GM21619 (cell line): ENCODE measurements at regions not wholly inside any gene's neighbourhood (a gene's known extent, or its start where the extent isn't known, plus 50 kb on each side); places are given as distances from the start of the nearest gene placed in this dataset.

Source experiments
- ATAC-seq: cut with Tn5 transposase; IDR thresholded peaks from one replicate; pipeline ENCODE4 v1.9.1; 2021; ENCODE audit not compliant: unreplicated experiment

DNA sequence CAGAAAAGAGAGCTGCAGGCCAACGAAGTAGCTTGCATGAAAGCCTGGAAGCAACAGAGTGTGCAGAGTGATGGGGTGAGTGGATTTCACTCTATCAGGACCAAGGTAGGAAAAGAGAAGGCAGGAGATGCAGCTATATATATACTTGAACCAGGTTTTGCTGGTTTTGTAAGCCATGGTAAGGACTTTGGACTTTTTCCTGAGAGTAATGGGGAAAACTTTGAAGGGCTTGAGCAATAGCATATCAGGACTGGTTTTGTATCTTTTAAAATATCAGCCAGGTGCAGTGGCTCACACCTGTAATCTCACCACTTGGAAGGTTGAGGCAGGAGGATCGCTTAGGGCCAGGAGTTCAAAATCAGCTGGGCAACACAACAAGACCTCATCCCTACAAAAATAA lies 120.6 kb upstream of the NRP1 start:
- no peak for ATAC-seq

DNA sequence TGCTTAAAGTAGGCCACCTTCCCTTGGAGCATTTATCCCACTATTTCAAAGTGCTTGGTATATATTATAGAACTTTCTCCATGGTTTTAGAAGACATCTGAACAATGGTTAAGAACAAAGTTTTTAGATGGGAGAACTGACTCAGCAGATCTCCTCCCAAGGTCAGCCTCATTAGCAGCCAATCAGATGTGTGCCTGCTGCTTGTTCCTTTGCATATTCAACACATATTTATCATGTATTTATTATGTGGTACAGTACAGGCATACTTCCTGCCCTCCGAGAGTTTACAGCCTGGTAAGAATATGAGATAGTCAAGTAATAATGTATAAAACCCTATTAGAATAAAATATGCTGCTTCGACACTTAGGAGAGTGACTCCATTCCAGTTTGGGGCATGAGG lies 120.1 kb upstream of the NRP1 start:
- no peak for ATAC-seq

DNA sequence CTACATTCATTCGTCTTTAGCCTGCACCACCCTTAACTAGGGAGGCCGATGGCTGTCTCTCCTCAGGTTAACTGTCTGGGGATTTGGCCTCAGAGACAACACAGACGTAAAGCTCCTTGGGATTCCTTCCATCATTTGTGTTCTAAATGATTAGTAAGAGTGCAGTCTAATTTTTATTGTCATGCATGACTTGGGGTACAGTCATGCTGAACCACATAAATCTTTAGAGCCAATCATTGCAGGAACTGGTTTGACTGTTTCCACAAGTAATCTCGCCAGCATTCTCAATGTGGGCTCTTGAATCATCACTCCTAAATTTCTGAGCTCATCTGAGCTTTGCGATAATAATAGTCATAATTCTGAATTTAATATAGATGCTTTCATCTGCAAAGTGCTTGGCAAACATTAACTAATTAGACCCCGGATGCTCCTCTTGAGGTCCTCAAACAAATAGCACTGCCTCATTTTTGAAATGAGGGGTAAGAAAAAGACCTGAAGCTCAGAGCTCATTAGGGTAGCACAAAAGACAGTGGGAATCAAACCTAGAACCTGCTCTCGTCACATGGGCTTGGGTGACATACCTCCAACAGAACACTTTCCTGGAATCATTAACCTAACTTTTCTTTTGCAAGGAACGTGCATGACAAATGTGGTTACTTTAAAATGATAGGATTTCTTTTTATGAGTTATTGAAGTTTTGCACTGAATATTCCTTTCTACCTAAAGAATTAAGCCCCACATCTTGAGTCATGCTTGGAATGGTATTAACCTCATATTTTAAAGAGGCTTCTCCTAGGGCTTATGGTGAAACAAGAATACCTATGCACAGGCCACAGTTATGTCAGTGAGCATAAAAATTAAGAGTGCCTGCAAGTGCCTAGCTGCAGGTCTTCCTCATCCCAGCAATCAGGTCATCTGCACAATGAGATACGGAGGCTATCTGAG lies 118.9 kb upstream of the NRP1 start:
- no peak for ATAC-seq

DNA sequence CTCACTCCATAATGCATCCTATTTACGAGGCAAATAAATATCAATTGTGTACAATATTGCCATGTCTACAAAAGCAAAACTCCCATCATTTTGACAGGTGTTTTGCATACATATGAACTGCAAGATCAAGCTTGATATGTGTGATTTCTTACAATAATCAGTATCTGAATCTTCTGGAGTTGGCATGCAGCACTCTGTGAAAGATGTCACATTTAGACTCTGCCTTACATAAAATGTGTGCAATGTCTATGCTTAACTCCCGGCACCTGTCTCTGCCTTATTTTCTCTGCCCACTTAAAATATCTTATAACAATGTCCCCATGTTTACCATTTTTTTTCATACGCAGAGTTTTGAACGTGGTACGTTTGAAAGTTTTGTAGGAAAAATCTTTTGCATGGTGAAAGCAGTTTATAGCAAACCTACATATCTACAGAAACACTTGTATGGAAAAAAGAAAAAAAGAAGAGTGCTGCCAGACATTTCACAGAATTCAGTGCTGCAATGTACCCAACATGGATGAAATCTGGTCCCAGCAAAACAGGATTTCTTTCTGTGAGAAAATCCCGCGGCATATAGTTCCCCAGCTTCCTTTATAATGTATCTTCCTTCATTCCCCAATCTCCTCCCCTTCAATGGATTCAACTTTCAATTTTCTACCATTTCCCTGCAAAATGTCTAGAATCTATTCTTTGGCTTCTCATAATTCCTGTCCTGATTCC lies 114.1 kb upstream of the NRP1 start:
- no peak for ATAC-seq

DNA sequence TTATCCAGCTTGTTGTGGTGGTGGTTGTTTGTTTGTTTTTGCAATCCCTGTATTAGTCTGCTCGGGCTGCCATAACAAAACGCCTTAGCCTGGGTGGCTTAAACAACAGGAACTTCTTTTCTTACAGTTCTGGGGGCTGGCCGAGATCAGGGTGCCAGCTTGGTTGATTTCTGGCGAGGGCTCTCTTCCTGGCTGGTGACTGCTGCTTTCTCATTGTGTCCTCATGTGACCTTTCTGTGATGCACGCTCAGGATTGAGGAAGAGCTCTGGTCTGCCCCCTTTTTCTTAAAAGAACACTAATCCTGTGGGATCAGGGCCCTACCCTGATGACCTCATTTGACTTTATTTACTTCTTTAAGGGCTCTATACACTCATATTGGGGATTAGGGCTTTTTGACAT lies 107.1 kb upstream of the NRP1 start:
- no peak for ATAC-seq

DNA sequence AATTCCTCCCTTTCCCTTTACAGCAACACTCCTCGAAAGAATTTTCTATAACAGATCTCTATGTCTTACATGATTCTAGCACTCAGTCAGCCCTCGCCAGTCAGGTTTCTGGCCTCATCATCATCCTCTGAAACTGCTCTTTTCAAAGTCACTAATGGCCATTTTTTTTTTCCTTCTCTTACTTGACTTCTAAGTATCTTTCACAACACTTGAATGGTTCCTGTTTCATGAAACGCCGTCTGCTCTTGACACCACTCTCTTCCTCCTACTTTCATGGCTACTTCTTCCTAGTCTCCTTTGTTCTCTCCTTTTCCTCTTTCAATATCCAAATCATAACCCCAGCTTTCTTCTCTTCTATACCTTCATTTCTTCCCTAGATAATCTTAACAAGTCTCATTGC lies 100.5 kb upstream of the NRP1 start:
- ATAC-seq, result no peak

DNA sequence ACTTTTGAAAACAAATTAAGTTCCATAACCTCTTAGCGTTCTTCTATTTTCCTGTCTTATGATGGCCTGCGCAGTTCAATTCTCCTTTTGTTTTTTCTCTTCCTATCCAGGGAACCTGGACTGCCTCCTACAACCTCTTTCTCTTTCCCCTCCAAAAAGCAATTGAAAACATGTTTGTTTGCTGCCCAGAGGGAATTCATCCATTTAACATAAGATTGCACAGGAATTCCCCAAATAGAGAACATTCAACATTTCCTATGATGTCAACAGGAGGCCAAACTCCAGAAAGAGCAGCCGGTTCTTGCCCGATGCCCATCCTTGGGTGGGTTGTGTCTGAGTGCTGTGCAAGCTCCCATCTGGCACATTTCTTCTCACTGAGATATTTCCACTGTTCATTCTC lies 94.2 kb upstream of the NRP1 start:
- ATAC-seq, result no peak

DNA sequence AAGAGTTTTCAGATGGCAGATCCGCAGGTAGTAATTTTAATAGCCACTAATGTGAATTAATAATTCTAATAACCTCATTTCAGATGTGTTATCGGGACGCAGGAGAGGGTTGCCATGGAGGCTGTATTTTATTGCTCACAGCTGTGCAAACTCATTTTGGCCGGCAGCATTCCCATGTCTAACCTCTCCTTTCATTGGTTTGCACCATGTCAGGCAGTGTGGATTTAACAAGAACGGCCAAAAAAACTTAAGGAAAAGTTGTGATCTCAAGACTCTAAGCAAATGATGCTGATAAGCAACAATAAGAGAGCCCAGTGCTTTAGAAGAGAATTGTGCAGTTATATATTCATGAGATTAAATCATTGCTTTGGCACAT lies 88.7 kb upstream of the NRP1 start:
- ATAC-seq, result no peak

DNA sequence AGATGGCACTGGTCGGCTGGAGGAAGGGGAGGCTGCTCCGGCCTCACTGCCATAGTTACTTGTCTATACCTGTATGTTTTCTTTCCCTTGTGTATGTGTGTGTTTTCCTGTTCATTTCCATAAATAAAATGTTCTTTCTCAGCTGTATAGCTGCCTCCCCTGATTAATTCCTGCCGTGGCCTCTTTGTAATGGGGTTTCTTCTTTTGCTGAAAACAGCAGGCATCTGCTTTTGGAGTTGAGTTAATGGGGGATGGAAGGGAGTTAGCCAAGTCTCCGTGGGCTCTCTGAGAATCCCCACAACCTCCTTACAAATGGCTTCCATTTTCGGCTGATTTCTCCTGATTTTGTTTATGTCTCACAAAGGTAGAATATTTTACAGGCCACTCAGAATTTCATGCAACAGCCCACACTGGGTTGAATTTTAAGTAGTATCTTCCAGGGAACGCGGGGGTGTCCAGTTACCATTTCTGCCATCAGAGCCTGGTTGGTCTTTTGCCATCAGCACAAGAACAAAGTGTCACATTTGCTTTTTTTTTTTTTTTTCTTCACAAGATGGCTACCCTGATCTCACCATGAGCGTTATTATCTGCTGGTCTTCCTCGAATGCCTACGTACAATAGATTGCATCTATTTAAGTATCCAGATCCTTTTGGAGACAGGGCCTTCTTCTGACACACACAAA lies 88.1 kb upstream of the NRP1 start:
- ATAC-seq, result no peak

DNA sequence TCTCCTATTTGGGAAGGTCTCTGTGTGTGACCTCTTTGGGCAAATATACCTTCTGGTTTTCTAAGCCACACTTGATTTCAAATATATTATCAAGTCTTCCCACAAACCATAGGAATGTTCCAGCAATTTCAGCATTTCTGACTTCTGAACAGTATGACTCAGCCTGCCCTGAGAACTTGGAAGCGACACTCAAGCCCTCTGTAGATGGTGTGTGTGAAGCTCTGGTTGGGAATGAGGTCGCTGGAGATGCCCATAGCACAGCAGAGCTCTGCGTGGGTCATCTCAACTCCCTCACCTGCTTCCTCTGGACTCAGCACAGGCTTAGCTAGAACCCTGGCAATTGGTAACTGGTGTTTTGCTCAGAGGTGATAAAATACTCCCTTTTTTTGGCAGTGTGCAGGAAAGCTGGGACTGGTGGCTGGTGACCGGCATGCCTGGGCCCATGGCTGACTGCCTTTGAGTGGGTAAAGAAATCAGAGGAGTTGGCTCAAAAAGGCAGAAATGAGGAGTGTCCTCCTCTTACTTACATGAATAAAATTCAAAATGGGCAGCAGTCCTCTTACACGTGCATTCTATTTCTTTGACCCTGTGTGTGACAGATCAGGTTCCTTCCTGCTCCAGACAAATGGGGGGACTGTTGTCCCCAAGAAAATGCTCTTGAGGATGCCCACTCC lies 87.5 kb upstream of the NRP1 start:
- ATAC-seq, result no peak

DNA sequence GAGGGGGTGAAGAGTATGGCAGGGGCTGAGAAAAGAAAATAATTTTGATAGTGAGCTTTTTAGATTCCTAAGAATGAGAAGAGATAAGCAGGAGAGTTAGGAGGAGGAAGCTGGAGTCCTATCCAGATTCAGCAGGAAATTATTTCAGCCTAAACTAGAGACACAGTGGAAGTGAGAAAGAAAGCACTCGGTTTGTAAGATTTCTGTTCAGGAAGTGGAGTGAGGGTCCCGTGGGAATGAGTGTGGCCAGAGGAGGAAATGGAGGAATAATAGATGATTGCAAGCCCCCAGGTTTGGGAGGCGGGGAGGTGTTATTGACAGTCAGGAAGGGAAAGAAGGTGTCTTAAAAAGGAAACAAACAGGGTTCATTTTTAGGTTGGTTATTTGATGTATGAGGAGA lies 84.8 kb upstream of the NRP1 start:
- ATAC-seq, result no peak

DNA sequence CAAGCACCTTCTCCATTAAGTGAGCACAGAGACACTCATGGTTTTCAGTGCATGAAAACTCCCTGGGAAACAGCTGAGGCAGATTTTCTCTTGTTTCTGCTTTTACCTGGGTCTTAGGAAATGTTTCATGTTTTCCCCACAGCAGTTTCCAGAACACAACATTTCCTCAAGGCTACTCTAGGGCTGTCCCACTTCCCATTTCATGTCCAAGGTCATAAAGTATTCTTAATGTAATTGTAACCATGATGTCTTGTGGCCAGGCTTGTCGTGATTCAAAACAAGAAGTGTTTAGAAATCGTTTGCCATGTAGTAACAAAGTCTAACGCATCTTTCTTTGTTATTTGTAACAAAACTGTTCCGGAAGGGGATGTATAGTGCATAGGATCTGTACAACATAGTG lies 83.8 kb upstream of the NRP1 start:
- ATAC-seq, result no peak

DNA sequence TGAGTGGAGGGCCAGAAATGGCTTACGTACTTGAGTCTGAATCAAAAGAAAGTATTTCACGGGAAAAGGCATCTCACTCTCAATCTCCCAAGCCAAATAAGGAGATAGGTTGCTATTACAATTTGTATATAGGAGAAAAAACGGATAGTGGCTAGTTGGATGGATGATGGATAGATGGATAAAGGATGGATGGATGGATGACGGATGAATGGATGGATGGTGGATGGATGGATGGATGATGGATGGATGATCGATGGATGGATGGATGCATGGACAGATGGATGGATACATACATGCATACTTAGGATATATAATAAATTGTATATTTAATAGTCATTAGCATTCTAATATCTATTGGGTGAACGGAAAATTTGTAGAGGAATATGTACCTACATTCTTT lies 82.2 kb upstream of the NRP1 start:
- ATAC-seq, result no peak

DNA sequence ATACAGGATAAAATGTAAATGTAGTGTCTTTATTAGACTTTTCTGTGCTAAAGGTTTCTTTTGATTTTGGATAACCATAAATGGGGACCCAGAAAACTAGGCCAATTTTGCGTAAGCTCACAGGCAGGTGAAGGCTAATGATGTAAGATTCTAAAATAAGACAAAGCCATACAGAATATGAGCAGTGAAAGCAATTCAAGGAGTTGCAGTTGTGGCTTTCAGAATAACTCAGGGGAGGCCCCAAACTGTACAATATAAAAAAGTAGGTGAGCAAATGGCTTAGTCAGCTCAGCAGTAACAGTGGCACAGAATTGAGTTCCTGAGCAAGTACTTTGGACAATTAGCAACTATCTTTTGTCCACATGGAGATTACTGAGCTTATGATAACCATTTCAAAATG lies 81.7 kb upstream of the NRP1 start:
- ATAC-seq, result no peak

DNA sequence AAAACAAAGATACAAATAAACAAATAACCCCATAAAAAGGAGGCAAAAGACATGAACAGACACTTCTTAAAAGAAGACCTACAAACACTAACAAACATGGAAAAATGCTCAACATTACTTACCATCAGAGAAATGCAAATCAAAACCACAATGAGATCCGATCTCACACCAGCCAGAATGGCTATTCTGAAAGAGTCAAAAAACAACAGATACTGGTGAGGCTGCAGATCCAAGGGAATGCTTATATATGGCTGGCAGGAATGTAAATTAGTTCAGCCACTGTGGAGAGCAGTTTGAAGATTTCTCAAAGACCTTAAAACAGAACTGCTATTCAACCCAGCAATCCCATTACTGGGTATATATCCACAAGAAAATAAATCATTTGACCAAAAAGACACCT lies 80.4 kb upstream of the NRP1 start:
- no peak for ATAC-seq

DNA sequence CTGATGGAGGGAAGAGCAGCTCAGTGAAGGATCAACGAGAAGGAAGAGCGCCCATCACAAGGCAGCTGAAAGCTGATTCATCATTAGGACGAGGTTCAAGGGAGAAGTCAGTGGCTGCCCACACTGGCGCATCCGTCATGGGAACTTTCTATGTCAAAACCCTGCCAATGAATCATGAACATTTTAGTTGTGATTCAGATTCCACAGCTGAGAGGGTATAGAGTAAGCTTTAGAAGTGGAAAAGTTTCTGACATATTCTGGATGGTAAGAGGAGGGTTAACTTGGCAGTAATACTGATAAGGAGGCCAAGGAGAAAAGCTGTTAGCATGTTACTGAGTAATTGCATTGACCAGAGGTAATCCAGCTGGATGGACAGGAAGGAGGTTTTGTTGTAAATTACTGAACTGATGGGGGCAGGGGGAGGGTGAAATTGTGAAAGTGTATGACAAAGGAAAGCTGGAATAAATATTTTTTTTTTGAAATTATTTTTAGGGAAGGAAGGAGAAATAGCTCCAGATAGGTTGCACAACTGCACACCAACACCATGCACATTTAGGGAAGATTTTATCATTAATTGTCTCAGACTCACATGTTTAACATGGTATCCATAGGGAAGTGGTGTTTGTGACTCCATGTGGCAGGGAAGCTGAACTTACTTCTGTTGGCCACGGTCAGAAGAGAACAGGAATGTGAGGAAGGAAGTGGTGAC lies 78.3 kb upstream of the NRP1 start:
- ATAC-seq, result no peak

DNA sequence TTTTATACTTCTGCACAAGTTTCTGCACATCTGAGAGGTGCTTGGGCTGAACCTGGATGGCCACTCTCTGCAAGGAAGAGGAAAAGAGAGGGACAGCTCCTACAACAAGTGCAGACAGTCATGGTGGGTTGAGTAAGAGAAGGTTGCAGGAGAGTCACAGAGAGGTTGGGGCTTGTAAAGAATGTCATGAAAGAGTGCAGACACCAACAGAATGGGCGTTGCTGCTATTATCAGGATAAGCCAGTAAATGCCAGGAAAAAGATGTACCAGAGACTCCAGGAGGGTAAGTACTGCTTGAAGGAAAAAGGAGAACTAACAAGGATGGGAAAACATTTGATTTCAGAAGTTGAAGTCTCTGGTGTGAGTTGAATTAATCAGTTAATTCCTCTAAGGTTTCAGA lies 77.8 kb upstream of the NRP1 start:
- ATAC-seq, result no peak

DNA sequence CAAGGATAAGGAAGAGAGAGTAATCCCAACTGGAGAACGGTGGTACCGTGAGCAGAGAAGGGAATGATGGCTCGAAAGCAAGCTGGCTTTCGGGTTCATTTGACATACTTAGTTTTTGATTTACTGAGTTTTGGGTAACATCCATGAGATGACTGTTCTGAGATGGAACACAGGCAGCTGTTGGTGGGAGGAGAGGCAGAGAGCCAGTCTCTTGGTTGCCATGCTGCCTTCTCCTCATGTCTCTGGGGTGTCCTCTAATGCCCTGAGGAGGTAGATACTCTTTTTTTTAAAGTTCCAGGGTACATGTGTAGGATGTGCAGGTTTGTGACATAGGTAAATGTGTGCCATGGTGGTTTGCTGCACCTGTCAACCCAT lies 76.4 kb upstream of the NRP1 start:
- no peak for ATAC-seq

DNA sequence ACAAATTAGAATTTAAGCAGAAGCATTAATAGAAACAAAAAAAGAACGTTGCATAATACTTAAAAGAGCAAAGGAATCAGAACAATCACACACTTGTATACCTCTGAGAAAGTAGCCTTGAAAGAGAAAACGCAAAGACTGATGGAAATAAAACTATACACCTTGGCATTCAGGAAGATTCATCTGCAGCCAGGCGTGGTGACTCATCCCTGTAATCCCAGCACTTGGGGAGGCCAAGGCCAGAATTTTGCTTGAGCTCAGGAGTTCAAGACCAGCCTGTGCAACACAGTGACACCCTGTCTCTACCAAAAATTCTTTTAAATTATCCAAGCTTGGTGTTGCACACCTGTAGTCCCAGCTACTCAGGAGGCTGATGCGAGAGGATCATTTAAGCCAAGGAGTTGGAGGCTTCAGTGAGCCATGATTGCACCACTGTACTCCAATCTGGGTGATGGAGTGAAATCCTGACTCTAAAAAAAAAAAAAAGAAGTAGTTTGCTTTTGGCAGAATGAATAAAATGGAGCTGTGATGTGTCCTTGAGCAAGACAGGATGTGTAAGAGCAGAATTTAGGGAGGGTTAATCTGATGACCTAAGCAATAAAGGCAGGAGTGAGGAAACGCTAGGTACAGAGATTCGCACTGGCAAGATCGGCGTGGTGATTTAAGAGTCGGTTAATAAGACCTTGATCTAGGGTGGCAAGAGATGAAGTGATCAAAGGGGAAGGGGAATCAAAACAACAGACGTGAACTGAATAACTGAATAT lies 75.8 kb upstream of the NRP1 start:
- no peak for ATAC-seq

DNA sequence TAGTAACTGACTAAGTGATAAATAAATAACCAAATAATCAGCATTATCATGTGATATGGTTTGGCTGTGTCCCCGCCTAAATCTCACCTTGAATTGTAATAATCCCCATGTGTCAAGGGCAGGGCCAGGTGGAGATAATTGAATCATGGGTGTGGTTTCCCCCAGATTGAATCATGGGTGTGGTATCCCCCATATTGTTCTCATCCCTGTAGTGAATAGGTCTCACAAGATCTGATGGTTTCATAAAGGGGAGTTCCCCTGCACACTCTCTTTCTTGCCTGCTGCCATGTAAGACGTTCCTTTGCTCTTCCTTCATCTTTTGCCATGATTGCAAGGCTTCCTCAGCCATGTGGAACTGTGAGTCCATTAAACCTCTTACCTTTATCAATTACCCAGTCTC lies 72.1 kb upstream of the NRP1 start:
- ATAC-seq, result no peak
